ENCODE measurements at regions not wholly inside any gene's neighbourhood (a gene's known extent, or its start where the extent isn't known, plus 50 kb on each side); places are given as distances from the start of the nearest gene placed in this dataset.

DNA sequence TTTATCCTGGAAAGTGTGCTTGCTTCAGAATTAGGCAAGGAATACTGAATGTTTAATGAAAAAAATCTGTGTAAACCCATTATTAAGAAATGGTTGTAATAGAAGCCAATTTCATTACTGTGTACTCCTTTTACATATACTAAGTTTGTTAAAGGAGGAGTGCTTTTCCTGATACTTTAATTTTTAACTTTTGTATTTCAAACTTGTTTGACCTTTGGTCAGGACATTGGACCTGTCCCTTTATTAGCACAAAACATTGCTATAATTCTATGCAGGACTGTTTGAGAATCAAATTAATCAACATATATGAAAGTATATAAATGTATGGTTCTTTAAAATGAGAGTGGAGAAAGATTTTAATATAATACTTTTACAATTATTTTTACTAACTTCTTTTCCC lies 659.6 kb downstream of the TMTC2 start (continued):
- no peak for TF ChIP-seq ZNF324 (tag by site-specific recombination; IDR thresholded peaks at IDR 0.05)
- TF ChIP-seq KLF10 (tag by site-specific recombination; IDR thresholded peaks at IDR 0.05) = no peak

DNA sequence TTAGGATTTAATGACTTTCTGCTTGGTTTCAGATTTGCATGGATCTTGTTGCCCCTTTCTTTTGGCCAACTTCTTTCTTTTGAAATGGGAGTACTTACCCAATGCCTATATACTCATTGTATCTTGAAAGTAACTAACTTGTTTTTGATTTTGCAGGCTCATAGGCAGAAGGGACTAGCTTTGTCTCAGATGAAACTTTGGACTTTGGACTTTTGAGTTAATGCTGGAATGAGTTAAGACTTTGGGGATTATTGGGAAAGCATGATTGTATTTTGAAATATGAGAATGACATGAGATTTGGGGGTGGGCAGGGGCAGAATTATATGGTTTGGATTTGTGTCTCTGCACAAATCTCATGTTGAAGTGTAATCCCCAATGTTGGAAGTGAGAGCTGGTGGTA lies 657.1 kb downstream of the TMTC2 start:
- Histone ChIP-seq H3K36me3 (ENCODE audit: control insufficient read depth in 2 of 2, insufficient read depth in 1 of 2, low read length in 2 of 2) (no peaks in the 10 kb centered on the region), H3K27ac (ENCODE audit: extremely low read depth, low read depth, low read length) (no peak overlapping the region), H3K4me1 (ENCODE audit: control insufficient read depth, insufficient read depth, low read length) (no peaks in the 10 kb centered on the region), H3K4me3 (ENCODE audit: low read depth, low read length) (no peak overlapping the region), H3K9me3 (ENCODE audit: control insufficient read depth, insufficient read depth, low read depth, low read length) (no peaks in the 10 kb centered on the region)
- CTCF ChIA-PET = interaction anchor here (0.7 kb wide), 1 partner anchor 1312 kb away, joined by 4 read pairs; no protein-coding TSS in a partner anchor
- POLR2A ChIA-PET = no interaction called here
- no peak for TF ChIP-seq ZBTB21 (tag by site-specific recombination; IDR thresholded peaks at IDR 0.05)
- no peak for TF ChIP-seq ZNF530 (tag by site-specific recombination; IDR thresholded peaks at IDR 0.05; ENCODE audit: low read depth)
- no peak for TF ChIP-seq ZNF23 (tag by site-specific recombination; IDR thresholded peaks at IDR 0.05; ENCODE audit: borderline replicate concordance)
- TF ChIP-seq ZNF24 (tag by site-specific recombination; IDR thresholded peaks at IDR 0.05) = no peak
- no peak for TF ChIP-seq ZFP41 (tag by site-specific recombination; IDR thresholded peaks at IDR 0.05; ENCODE audit: borderline replicate concordance)
- TF ChIP-seq ZNF596 (tag by site-specific recombination; IDR thresholded peaks at IDR 0.05) = no peak
- no peak for TF ChIP-seq ZNF510 (tag by site-specific recombination; IDR thresholded peaks at IDR 0.05; ENCODE audit: insufficient replicate concordance)
- no peak for TF ChIP-seq ZSCAN30 (tag by site-specific recombination; IDR thresholded peaks at IDR 0.05)
- no peak for TF ChIP-seq ZNF221 (tag by site-specific recombination; IDR thresholded peaks at IDR 0.05; ENCODE audit: borderline replicate concordance)
- TF ChIP-seq, protein P1, sequence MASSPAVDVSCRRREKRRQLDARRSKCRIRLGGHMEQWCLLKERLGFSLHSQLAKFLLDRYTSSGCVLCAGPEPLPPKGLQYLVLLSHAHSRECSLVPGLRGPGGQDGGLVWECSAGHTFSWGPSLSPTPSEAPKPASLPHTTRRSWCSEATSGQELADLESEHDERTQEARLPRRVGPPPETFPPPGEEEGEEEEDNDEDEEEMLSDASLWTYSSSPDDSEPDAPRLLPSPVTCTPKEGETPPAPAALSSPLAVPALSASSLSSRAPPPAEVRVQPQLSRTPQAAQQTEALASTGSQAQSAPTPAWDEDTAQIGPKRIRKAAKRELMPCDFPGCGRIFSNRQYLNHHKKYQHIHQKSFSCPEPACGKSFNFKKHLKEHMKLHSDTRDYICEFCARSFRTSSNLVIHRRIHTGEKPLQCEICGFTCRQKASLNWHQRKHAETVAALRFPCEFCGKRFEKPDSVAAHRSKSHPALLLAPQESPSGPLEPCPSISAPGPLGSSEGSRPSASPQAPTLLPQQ (tag by site-specific recombination; IDR thresholded peaks at IDR 0.05) = no peak
- TF ChIP-seq, protein P2, sequence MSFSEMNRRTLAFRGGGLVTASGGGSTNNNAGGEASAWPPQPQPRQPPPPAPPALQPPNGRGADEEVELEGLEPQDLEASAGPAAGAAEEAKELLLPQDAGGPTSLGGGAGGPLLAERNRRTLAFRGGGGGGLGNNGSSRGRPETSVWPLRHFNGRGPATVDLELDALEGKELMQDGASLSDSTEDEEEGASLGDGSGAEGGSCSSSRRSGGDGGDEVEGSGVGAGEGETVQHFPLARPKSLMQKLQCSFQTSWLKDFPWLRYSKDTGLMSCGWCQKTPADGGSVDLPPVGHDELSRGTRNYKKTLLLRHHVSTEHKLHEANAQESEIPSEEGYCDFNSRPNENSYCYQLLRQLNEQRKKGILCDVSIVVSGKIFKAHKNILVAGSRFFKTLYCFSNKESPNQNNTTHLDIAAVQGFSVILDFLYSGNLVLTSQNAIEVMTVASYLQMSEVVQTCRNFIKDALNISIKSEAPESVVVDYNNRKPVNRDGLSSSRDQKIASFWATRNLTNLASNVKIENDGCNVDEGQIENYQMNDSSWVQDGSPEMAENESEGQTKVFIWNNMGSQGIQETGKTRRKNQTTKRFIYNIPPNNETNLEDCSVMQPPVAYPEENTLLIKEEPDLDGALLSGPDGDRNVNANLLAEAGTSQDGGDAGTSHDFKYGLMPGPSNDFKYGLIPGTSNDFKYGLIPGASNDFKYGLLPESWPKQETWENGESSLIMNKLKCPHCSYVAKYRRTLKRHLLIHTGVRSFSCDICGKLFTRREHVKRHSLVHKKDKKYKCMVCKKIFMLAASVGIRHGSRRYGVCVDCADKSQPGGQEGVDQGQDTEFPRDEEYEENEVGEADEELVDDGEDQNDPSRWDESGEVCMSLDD (tag by site-specific recombination; IDR thresholded peaks at IDR 0.05) = no peak
- TF ChIP-seq ZNF785 (tag by site-specific recombination; IDR thresholded peaks at IDR 0.05) = no peak
- no peak for TF ChIP-seq ZNF433 (tag by site-specific recombination; IDR thresholded peaks at IDR 0.05; ENCODE audit: low read depth)
- TF ChIP-seq, protein P3, sequence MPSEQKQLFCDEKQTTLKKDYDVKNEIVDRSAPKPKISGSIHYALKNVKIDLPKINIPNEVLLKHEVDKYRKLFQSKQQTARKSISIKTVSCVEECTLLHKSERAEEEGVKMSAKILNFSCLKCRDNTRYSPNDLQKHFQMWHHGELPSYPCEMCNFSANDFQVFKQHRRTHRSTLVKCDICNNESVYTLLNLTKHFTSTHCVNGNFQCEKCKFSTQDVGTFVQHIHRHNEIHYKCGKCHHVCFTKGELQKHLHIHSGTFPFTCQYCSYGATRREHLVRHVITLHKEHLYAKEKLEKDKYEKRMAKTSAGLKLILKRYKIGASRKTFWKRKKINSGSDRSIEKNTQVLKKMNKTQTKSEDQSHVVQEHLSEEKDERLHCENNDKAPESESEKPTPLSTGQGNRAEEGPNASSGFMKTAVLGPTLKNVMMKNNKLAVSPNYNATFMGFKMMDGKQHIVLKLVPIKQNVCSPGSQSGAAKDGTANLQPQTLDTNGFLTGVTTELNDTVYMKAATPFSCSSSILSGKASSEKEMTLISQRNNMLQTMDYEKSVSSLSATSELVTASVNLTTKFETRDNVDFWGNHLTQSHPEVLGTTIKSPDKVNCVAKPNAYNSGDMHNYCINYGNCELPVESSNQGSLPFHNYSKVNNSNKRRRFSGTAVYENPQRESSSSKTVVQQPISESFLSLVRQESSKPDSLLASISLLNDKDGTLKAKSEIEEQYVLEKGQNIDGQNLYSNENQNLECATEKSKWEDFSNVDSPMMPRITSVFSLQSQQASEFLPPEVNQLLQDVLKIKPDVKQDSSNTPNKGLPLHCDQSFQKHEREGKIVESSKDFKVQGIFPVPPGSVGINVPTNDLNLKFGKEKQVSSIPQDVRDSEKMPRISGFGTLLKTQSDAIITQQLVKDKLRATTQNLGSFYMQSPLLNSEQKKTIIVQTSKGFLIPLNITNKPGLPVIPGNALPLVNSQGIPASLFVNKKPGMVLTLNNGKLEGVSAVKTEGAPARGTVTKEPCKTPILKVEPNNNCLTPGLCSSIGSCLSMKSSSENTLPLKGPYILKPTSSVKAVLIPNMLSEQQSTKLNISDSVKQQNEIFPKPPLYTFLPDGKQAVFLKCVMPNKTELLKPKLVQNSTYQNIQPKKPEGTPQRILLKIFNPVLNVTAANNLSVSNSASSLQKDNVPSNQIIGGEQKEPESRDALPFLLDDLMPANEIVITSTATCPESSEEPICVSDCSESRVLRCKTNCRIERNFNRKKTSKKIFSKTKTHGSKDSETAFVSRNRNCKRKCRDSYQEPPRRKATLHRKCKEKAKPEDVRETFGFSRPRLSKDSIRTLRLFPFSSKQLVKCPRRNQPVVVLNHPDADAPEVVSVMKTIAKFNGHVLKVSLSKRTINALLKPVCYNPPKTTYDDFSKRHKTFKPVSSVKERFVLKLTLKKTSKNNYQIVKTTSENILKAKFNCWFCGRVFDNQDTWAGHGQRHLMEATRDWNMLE (tag by site-specific recombination; conservative IDR thresholded peaks at IDR 0.05; ENCODE audit: low read depth) = no peak
- no peak for TF ChIP-seq KLF1 (tag by site-specific recombination; IDR thresholded peaks at IDR 0.05)
- no peak for TF ChIP-seq ZNF292 (tag by site-specific recombination; IDR thresholded peaks at IDR 0.05; ENCODE audit: borderline replicate concordance, low read depth)
- TF ChIP-seq ZNF777 (tag by site-specific recombination; IDR thresholded peaks at IDR 0.05; ENCODE audit: borderline replicate concordance) = no peak
- TF ChIP-seq ZNF112 (tag by site-specific recombination; IDR thresholded peaks at IDR 0.05) = no peak
- TF ChIP-seq ZNF324 (tag by site-specific recombination; IDR thresholded peaks at IDR 0.05) = no peak
- TF ChIP-seq, protein P4, sequence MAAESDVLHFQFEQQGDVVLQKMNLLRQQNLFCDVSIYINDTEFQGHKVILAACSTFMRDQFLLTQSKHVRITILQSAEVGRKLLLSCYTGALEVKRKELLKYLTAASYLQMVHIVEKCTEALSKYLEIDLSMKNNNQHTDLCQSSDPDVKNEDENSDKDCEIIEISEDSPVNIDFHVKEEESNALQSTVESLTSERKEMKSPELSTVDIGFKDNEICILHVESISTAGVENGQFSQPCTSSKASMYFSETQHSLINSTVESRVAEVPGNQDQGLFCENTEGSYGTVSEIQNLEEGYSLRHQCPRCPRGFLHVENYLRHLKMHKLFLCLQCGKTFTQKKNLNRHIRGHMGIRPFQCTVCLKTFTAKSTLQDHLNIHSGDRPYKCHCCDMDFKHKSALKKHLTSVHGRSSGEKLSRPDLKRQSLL (tag by site-specific recombination; IDR thresholded peaks at IDR 0.05) = no peak
